DMS153 (cell line): ENCODE measurements at regions not wholly inside any gene's neighbourhood (a gene's known extent, or its start where the extent isn't known, plus 50 kb on each side); places are given as distances from the start of the nearest gene placed in this dataset.
"Not testable (repeated sequence)": the region's sequence is repeated elsewhere in the genome, so short reads cannot be mapped to it uniquely, and the experiment has no call there.

Source experiments
- DNase-seq: peaks from one replicate; lab custom pipeline; 2025; lab: John Stamatoyannopoulos, UW

DNA sequence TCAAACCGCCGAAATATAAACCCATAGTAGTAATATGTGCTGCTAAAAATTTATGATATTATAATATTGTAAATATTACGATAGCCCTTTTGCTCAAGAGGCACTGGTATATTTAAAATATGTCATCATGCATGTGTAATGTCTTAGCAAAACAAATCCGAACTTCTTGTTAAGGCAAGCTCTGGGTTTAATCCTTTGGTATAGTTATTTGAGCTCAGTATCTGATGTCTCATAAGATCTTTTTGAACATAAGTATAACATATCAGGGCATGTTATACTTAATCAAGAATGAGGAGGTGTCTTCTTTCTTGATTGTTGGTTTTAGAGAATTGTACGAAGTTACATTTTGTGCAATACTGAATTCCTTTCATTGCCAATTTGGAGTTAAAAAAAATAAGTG, 154.1 kb upstream of the CBLB start:
- no peak for DNase-seq

DNA sequence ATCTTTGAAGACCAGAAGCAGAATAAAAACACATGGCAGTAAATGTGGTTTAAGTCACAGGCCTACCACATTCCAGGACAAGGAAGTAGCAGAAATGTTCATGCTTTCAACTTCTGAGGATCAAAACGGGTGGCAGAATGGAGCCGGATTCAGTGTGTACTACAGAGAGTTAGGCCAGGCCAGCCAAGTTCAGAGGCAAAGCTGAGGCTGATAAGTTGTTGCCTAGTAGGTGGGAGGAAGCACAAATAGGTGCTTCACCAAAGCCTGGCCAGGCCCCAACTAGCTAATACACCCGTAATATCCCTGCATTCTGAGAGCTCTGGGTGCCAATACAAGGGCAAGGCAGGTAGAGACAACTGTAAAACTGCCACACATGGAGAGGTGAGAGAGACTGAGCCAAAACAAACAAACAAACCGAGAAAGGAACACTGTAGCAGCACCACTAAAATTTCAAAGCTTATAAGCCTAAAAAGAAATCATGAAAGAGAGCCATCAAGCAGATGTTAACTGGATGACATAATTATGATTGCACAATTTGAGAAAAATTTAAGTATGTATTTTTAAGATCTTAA, 156.4 kb upstream of the CBLB start:
- DNase-seq, result peak; percentile 86

DNA sequence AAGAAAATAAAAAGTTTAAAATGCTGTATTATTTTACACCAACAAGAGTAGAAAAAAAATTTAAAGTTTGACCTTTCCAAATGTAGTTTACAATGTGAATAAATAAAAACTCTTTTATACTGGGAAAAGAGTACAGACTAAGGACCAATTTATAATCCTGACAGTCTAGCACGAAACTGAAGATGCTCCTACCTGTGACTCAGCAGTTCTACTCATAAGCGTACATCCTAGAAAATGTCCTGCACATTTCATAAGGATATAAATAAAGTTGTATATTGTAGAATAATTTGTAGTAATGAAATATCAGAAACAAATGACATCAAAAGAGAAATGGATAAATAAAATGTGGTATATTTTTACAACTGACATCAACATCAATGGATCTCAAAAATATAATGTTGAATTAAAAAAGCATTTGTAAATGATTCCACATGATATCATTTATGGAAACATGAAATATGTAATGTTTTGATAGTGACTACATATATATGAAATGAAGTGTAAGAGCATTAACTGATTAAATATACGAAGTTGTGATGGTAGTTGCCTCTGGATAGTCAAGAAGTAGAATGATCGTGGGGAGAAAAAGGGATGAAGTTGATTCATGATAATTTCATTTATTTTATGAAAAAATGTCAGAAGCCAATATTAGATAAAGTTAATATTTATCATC, 161.3 kb upstream of the CBLB start:
- DNase-seq, result no peak

DNA sequence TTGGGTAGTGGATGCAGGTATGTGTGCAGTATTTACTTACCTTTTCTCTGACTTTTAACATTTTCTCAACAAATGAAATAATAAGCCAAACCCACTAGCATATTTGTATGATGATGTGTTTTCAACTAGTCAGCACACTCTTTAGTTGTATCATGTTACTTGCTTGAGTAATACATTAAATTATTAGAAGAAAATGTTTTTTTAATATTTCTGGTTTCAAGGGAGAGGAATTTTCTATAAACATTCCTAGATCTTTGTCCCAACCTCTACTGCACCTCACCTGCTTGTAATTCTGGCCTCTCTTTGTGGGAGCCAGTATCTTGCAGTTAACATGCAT, 161.8 kb upstream of the CBLB start:
- DNase-seq, result no peak

DNA sequence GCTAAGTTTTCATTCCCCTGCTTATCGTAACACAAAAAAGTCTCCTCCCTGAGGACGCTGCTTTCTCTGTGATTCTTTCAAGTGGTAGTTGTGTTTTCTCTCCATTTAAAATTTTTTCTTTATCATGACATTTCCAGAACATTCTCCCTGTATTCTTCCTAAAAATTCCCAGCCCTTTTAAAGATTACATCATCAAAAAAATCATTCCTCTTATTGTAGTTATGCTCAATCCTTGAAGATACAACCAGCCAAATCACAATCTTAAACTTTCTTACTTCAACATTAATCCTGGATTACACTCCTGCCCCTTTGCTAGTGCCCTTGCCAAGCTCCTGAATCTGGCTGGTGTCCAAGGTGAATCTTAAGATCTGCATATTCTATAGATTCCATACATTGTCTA, 163.7 kb upstream of the CBLB start:
- no peak for DNase-seq

DNA sequence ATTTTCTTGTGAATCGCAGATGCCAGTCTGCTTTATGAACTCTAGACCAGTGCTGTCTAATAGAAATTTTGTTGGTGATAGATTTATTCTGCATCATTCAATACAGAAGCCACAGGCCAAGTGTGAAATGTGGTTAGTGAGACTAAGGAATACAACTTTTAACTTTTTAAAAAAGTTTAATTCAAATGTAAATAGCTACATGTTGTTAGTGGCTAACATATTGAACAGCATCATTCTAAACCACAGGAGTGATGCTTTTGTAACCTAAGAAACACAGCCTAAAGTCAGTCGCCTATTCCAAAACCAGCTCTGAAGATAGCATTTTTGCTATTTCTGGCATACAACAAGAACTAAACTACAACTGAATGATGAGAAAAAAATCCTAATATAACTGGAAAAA, 164.8 kb upstream of the CBLB start:
- no peak for DNase-seq

DNA sequence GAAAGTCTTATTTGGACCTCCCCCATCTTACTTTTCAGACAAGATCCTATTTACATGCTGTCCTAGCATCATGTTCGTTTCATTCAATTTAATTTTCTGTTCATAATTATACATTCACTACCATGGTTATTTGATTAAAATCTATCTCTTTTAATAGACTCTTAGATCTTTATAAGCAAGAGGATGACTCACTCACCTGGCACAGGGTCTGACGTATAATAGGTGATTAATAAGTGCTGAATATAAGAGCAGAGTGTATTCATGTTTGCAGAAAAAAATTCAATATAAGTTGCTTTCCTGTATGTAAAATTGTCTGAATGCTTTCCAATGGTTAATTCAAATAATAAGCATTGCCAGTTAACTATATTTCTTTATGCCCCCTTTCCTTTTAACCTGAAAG, 165.5 kb upstream of the CBLB start:
- no peak for DNase-seq

DNA sequence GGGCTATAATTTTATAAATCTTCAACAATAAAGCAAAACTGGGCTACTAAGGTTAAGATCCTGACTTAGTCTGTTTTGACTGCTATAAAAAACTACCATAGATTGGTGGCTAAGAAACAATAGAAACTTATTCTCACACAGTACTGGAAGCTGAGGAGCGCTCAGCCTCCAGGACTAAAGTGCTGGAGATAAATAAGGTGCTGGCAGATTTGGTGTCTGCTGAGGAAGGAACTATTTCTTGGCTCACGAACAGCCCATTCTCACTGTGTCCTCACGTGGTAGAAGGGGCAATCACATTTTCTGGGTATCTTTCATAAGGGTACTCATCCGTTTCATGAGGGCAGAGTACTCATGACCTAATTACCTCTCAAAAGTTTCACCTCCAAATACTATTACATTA, 166.8 kb upstream of the CBLB start:
- no peak for DNase-seq

DNA sequence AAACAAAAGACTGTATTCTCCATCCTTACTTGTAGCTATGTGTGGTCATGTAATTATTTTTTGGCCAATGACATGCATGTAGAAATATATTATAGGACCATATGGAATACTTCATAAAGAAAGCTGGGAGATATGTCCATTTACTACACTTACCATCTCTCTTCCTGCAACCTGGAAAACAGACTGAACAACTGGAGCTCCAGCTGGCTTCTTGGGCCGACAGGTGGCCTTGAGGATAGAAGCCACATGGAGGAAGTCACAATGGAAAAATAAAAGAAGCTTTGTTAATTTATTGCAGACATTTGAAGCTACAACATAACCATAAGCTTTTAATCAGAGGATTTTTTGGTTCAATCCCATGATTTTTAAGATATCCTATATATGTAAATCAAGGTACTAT, 167.9 kb upstream of the CBLB start:
- DNase-seq, result no peak

DNA sequence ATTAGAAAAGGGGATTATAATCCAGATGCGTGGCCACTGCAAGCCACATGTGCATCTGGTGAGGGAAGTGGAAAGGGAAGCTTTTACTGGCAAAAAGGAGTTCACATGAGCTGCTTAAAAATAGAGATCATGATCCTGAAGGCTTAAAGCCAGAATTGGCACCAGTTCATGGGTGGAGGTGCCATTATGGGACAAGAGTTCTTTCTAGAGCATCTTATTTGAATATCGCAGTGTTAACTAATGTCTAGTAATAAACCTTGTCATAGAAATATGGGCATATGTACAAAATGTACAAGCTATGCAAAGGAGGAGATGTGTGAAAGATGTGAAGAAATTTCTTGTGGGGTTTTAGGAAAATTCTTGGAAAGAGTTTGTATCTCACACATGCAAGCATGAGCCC, 178.4 kb upstream of the CBLB start:
- no peak for DNase-seq

DNA sequence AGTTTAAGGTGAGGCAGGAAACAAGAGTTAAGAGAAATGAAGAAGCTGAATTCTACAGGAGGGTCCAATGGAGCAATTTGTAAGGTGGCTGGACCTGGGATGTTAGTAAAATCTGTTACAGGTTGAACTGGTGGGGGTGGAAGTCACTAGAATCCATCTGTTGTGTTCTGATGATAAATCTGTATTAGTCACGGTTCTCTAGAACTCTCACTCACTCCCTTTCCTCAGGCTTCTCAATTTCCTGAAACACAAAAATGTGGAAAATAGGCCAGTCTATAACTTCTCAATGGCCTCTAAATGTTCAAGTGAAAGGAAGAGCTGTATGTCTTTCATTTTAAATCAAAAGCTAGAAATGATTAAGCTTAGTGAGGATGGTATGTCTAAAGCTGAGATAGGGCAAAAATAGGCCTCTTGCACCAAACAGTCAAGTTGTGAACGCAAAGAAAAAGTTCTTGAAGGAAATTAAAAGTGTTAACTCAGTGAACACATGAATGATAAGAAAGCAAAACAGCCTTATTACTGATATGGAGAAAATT, 180.2 kb upstream of the CBLB start:
- no peak for DNase-seq

DNA sequence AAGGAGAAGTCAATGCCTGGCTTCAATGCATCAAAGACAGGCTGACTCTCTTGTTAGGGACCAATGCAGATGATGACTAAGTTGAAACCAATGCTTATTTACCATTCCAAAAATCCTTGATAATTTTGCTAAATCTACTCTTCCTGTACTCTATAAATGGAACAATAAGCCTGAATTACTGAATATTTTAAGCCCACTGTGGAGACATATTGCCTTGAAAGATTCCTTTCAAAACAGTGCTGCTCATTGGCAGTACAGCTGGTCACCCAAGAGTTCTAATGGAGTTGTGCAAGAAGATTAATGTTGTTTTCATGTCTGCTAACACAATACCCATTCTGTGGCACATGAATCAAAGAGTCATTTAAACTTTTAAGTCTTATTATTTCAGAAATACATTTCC, 181.0 kb upstream of the CBLB start:
- no peak for DNase-seq

DNA sequence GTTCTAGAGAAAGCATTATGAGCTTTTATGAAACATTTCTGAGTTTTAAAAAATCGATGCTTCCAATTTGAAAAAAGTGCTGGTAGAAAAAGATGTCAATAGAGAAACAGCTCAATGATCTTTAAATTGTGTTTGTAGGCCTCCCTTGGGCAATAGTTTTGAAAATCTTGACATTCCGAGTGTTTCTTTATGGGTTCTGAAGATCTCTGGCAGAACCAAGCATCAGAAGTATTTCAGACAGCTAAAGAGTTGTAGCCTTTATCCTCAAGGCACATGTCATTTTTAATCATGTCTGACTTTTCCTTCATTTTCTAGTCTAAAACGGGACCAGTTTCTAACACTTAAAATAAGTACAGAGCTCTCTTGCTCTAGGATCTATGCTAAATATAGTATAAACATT, 188.1 kb upstream of the CBLB start:
- no peak for DNase-seq

DNA sequence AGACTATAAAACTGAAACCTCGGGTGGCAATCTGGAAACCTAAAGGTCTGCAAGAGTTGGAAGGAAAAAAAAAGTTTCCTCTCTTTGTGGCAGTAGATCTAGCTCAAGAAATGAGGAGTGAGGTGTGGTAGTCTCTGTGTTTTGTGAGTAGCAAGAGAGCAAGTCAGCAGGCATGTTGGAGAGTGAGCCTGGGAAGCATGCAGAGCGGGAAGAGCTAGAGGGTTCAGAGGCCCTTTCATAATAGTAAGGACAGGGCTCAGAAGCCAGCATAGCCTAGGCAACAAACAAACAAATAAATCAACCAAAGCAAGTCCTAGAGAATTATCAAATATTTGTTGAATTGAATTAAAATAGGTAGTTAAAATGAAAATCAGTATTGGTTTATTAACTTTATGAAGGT, 189.7 kb upstream of the CBLB start:
- DNase-seq, result no peak

DNA sequence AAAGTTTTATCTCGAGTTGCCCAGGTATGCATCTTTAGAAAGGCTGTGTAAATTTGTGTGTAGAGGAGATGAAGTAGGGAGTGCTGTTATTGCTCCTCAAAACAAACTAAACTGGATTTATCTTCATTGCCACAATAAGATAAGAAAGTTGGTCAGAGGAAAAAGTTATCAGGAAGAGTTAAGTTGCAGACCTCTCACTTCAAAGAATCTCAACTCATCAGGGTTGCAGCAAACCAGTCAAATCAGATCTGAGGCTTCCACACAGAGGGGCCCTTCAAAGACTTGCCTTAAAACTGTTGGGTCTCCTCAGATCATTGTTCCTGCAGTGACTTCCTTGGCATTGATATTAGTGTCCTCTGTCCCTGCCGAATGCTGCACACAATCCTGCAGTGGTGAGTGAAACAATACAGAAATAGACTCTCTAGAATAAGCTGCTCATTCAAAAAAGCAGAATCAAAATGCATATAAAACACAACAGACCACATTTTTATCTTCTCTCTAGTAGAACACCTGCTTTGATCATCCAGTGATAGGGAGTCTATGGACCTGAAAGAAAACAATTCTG, 191.2 kb upstream of the CBLB start:
- DNase-seq, result no peak

DNA sequence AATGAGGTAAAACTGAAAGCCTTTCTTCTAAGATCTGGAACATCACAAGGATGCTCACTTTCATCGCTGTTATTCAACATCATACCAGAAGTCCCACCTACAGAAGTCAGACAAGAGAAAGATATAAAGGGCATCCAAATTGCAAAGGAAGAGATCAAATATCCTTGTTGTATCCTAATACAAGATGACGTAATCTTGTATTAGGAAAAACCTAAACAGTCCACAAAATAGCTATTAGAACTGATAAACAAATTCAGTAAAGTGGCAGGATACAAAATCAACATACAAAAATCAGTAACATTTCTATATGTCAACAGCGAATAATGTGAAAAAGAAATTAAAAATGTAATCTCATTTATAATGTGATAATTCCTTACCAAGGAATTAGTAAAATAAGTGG, 195.1 kb upstream of the CBLB start:
- no peak for DNase-seq

DNA sequence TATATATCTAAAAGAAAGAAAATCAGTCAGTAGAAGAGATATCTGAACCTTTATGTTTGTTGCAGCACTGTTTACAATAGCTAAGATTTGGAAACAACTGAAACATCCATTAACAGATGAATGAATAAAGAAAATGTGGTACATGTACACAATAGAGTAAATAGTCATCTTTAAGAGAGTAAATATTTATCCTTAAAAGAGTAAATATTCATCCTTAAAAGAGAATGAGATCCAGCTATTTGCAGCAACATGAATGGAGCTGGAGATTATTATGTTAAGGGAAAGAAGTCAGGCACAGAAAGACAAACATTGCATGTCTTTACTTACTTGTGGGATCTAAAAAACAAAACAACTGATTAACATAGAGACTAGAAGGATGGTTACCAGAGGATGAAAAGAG, 197.0 kb upstream of the CBLB start:
- peak; percentile 19 for DNase-seq

DNA sequence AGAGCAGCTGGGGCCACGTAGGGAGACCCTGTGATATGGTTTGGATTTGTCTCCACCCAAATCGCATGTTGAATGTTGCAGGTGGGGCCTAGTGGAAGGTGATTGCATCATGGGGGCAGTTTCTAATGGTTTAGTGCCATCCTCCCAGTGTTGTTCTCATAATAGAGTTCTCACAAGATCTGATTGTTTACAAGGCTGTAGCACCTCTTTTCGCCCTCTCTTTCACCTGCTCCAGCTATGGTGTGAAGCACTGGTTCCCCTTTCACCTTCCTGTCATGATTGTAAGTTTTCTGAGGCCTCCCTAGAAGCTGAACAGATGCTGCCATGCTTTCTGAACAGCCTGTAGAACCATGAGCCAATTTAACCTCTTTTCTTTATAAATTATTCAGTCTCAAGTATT, 198.9 kb upstream of the CBLB start:
- no peak for DNase-seq

DNA sequence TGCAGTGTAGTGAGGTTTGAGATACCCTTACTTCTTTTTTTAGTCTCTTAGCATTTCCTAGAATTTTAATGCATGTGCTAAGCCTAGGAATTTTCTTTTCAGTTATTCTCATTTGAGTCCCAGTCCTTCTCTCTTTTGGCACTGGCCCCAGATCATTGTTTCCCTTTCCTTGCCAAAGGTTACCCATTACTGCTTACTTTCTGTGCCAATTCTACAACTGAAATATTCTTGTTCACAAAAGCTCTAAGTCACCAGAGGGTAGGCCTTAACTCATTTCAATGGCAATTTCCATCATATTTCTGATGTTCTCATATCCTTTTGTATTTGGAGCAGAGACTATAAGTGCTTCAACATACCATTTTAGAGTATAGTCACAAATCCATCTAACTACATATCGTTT, 199.6 kb upstream of the CBLB start:
- no peak for DNase-seq

DNA sequence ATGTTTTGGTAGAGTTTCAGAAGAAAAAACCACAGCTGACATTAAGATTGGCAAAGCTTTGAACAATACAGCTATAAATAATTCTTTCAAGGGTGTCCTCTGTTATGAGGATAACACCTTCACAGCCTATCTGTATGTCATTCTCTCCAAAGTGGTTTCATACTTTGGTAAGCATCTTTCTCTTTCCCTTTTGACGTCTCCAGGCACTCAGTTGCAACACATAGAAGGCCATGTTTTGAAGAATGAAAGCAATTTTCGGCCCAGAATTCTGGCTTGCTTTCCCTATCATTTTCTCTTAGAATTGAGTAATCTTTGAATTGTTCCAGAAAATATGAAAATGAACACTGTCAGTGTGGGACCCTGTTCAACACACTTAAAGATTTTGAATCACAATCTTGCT, 200.0 kb upstream of the CBLB start:
- DNase-seq, result no peak

DNA sequence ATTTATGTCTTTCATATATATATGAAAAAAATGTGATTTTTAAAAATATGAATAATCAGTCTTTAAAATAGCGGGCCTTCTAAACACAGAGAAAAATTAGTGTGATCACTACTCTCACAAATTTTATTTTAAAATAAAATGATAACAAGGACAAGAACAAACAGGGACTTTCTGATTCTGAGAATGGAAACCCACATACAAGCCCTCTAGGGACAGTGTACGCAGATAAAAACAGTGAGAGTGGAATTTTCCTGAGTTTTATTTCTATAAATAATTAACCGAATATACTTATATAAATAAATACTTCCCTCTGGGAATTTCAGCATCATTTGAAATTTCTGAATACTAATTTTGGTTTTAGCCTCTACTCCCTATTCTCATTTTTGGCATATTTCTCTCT, 201.4 kb upstream of the CBLB start:
- DNase-seq, result no peak

DNA sequence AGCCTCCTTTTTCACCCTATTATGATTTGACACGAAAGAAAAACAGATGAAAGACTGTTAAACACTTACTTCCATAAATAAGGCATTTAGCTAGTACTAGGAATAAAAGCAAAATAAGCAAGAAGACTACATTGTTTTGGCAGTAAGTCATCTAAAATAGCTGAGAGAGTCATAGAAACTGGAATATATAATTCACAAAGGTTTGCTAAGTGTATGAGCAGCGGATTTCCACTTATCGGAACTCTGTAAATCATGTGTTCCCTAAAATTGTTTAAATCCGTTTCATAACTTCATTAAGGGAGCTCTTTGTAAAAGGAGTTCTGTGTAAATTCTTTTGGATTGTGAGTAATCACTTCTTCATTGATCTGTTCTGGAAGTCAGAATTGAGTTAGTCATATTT, 202.5 kb upstream of the CBLB start:
- no peak for DNase-seq

DNA sequence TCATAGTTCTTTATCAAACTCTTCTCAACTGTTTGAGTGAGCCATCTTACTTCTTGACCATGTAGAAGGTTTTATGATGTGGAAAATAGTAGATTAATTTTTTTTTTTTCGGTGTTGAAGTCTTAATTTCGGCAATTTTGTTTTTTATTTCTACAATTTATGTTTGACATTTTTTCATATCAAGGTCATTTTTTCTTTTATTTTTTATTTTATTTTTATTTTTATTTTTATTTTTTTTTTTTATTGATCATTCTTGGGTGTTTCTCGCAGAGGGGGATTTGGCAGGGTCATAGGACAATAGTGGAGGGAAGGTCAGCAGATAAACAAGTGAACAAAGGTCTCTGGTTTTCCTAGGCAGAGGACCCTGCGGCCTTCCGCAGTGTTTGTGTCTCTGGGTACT, 203.8 kb upstream of the CBLB start:
- DNase-seq, result not testable (repeated sequence)

DNA sequence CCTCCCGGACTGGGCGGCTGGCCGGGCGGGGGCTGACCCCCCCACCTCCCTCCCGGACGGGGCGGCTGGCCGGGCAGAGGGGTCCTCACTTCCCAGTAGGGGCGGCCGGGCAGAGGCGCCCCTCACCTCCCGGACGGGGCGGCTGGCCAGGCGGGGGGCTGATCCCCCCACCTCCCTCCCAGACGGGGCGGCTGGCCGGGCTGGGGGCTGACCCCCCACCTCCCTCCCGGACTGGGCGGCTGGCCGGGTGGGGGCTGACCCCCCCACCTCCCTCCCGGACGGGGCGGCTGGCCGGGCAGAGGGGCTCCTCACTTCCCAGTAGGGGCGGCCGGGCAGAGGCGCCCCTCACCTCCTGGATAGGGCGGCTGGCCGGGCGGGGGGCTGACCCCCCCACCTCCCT, 205.0 kb upstream of the CBLB start:
- not testable (repeated sequence) for DNase-seq
